K562 (cell line): ENCODE measurements at regions not wholly inside any gene's neighbourhood (a gene's known extent, or its start where the extent isn't known, plus 50 kb on each side); places are given as distances from the start of the nearest gene placed in this dataset.

ENCODE experiments used
- ATF1 ChIP-seq, 2 experiments: fragments of 450-650 bp in 1 of 2; IDR thresholded peaks; 2 replicates each; pipeline ENCODE4 v1.6.1; 2016; ENCODE audit warnings: missing compliant biosample characterization in 1 of 2, missing genetic modification characterization in 1 of 2
- ATF3 ChIP-seq, 2 experiments: fragments of 450-650 bp in 1 of 2; sonication (generic) in 1 of 2; formaldehyde crosslinking in 1 of 2; IDR thresholded peaks in 1 of 2; conservative IDR thresholded peaks in 1 of 2; 2 replicates each; pipeline versions ENCODE4 v1.6.1 to v1.8.1; 2016 to 2023; ENCODE audit warnings: mild to moderate bottlenecking in 2 of 2, moderate library complexity in 2 of 2, inconsistent platforms in 1 of 2, missing genetic modification reagents in 1 of 2
- BCOR ChIP-seq: fragments of 450-650 bp; IDR thresholded peaks from 2 replicates; pipeline ENCODE4 v1.6.1; 2016
- CEBPG ChIP-seq, 3 experiments: fragments of 200-800 bp in 1 of 3; sonication (Bioruptor generic) in 1 of 3; sonication (generic) in 1 of 3; formaldehyde crosslinking in 1 of 3; IDR thresholded peaks in 2 of 3; conservative IDR thresholded peaks in 1 of 3; 2 replicates each; pipeline versions ENCODE4 v1.6.1 to v1.8.0; 2016 to 2022; ENCODE audit warnings: missing compliant biosample characterization in 2 of 3, missing genetic modification characterization in 2 of 3, mild to moderate bottlenecking in 1 of 3, missing genetic modification reagents in 1 of 3
- DPF2 ChIP-seq: fragments of 450-650 bp; IDR thresholded peaks from 2 replicates; pipeline ENCODE4 v1.6.1; 2016
- FOSL1 ChIP-seq: fragments of 200-800 bp; sonication (Bioruptor generic); conservative IDR thresholded peaks from 2 replicates; pipeline ENCODE4 v1.6.1; 2016; ENCODE audit warnings: missing genetic modification characterization, missing compliant biosample characterization
- GTF2F1 ChIP-seq: IDR thresholded peaks from 2 replicates; pipeline ENCODE4 v1.6.1; 2011; ENCODE audit warnings: low read depth, low read length, improper control_type of control experiment
- HDAC6 ChIP-seq: IDR thresholded peaks from 2 replicates; pipeline ENCODE4 v1.6.1; 2012; ENCODE audit warnings: low read depth, mild to moderate bottlenecking, control low read depth, inconsistent platforms, low read length, moderate library complexity
- KAT8 ChIP-seq: fragments of 450-650 bp; IDR thresholded peaks from 2 replicates; pipeline ENCODE4 v1.6.1; 2016; ENCODE audit warnings: low read depth, mild to moderate bottlenecking
- MAFG ChIP-seq: fragments of 450-650 bp; conservative IDR thresholded peaks from 2 replicates; pipeline ENCODE4 v1.6.1; 2016; ENCODE audit warnings: missing genetic modification characterization, missing compliant biosample characterization
- MECOM ChIP-seq: fragments of 250-450 bp; sonication (Bioruptor Pico); IDR thresholded peaks from 2 replicates; pipeline ENCODE4 v1.8.0; 2022; ENCODE audit warnings: inconsistent platforms
- MEF2D ChIP-seq: conservative IDR thresholded peaks from 2 replicates; pipeline ENCODE4 v1.6.1; 2016; ENCODE audit warnings: low read depth, missing genetic modification characterization, missing compliant biosample characterization
- MITF ChIP-seq: IDR thresholded peaks from 2 replicates; pipeline ENCODE4 v1.6.1; 2014; ENCODE audit warnings: antibody characterized with exemption
- MTA2 ChIP-seq: fragments of 450-650 bp; IDR thresholded peaks from 2 replicates; pipeline ENCODE4 v1.6.1; 2016; ENCODE audit warnings: low read depth
- NFE2 ChIP-seq: IDR thresholded peaks from 2 replicates; pipeline ENCODE4 v1.6.1; 2014; ENCODE audit warnings: antibody characterized with exemption, low read depth
- RCOR1 ChIP-seq, 2 experiments: IDR thresholded peaks; 2 replicates each; pipeline ENCODE4 v1.6.1; 2012; ENCODE audit warnings: low read depth in 2 of 2, low read length in 2 of 2, borderline replicate concordance in 1 of 2, improper control_type of control experiment in 1 of 2
- SIX5 ChIP-seq, 2 experiments: IDR thresholded peaks; 2 replicates each; pipeline ENCODE4 v1.6.1; 2011; ENCODE audit warnings: low read length in 2 of 2, borderline replicate concordance in 1 of 2, low read depth in 1 of 2, mild to moderate bottlenecking in 1 of 2, moderate library complexity in 1 of 2; ENCODE audit not compliant: insufficient read depth in 1 of 2
- SMARCC2 ChIP-seq: fragments of 450-650 bp; IDR thresholded peaks from 2 replicates; pipeline ENCODE4 v1.6.1; 2017; ENCODE audit warnings: antibody characterized with exemption, moderate library complexity, mild to moderate bottlenecking, low read depth
- STAT5A ChIP-seq: IDR thresholded peaks from 2 replicates; pipeline ENCODE4 v1.6.1; 2012; ENCODE audit warnings: low read length, inconsistent platforms, borderline replicate concordance
- STAT5B ChIP-seq: fragments of 250-450 bp; sonication (Bioruptor Pico); IDR thresholded peaks from 2 replicates; pipeline ENCODE4 v1.8.0; 2021; ENCODE audit warnings: mild to moderate bottlenecking, inconsistent platforms
- TRIM24 ChIP-seq, 2 experiments: fragments of 450-650 bp; IDR thresholded peaks; 2 replicates each; pipeline ENCODE4 v1.6.1; 2016
- ZC3H4 ChIP-seq: sonication (generic); formaldehyde crosslinking; IDR thresholded peaks from 2 replicates; pipeline ENCODE4 v1.9.0; 2021; ENCODE audit warnings: missing genetic modification reagents, borderline replicate concordance
- ZNF589 ChIP-seq: fragments of 200-800 bp; sonication (Bioruptor generic); IDR thresholded peaks from 2 replicates; pipeline ENCODE4 v1.6.1; 2016; ENCODE audit warnings: low read depth, missing genetic modification characterization, missing compliant biosample characterization

DNA sequence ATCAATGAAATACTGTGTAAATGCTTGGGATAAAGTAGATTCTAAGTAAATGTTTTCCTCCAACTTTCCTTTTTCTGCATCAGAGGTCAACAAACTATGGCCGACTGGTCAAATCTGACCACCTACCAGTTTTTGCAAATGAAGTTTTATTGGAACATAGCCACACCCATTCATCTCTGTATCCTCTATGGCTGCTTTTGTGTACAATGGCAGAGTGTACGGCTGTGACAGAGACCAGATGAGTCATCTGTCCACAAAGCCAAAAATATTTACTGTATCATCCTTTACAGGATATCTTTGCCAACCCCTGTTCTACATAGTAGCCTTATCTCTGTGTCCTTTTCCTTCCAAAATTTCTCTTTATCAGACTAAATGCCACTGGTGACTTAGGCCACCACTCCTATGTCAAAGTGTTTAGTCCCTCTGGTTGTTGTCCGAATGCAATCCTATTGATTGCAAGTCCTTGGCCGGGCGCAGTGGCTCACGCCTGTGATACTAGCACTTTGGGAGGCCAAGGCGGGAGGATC, 218.4 kb upstream of the KLF4 start (continued):
- no peak for TF ChIP-seq CEBPG (CRISPR knock-in tag; IDR thresholded peaks at IDR 0.05)
- TF ChIP-seq CEBPG (tag; conservative IDR thresholded peaks at IDR 0.05 in 1 of 2, IDR thresholded peaks at IDR 0.05 in 1 of 2) = peak; percentile 51 to 62; a peak in 1 of 4 replicates
- TF ChIP-seq MEF2D = peak; percentile 73
- TF ChIP-seq ZC3H4 (CRISPR knock-in tag) = no peak
- peak in 1 of 2 experiments; percentile 83; a peak in 2 of 4 replicates for TF ChIP-seq RCOR1 (IDR thresholded peaks at IDR 0.05; ENCODE audit: borderline replicate concordance in 1 of 2, low read depth in 2 of 2, low read length in 2 of 2)
- 0 out of 2 replicates have a peak, but pooled peaks have one; percentile 30 for TF ChIP-seq MTA2
- no peak for TF ChIP-seq MITF
- peak; percentile 97 for TF ChIP-seq MECOM
- TF ChIP-seq STAT5B = no peak
- TF ChIP-seq SMARCC2 = peak; percentile 70; the same call in 1 of the 2 replicates
- TF ChIP-seq BCOR = 0 out of 2 replicates have a peak, but pooled peaks have one; percentile 16
- no peak for TF ChIP-seq GTF2F1
- TF ChIP-seq MAFG = peak; percentile 79
- TF ChIP-seq ZNF589 (CRISPR knock-in tag) = no peak
- TF ChIP-seq ATF3 (IDR thresholded peaks at IDR 0.05) = peak; percentile 94
- TF ChIP-seq ATF3 (CRISPR knock-in tag; conservative IDR thresholded peaks at IDR 0.05) = no peak
- peak; percentile 98 for TF ChIP-seq FOSL1
- peak; percentile 66 for TF ChIP-seq NFE2
- peak in 1 of 2 experiments; percentile 70; a peak in 2 of 4 replicates for TF ChIP-seq TRIM24 (IDR thresholded peaks at IDR 0.05)
- no peak for TF ChIP-seq ATF1 (CRISPR knock-in tag; IDR thresholded peaks at IDR 0.05)
- peak; percentile 20; the same call in 1 of the 2 replicates for TF ChIP-seq ATF1 (tag; IDR thresholded peaks at IDR 0.05)
- no peak for TF ChIP-seq SIX5 (IDR thresholded peaks at IDR 0.05; ENCODE audit: borderline replicate concordance in 1 of 2, insufficient read depth in 1 of 2, low read depth in 1 of 2, low read length in 2 of 2)
- TF ChIP-seq DPF2 = peak; percentile 82
- TF ChIP-seq STAT5A = 0 out of 2 replicates have a peak, but pooled peaks have one; percentile 23
- TF ChIP-seq KAT8 = no peak
- TF ChIP-seq HDAC6 = no peak
